Activated CD8-positive, alpha-beta memory T cell treated with anti-CD3 and anti-CD28 coated beads for 48 hours (primary cell): ENCODE measurements at regions not wholly inside any gene's neighbourhood (a gene's known extent, or its start where the extent isn't known, plus 50 kb on each side); places are given as distances from the start of the nearest gene placed in this dataset.

ENCODE experiments used
- DNase-seq, 3 experiments: peaks; one replicate each; pipeline ENCODE4 v3.0.0-alpha.2; 2020; ENCODE audit warnings: low read depth in 2 of 3, low spot score in 2 of 3

- no peak for DNase-seq
Measured at GRCh38 chr19:16000024-16000663, 51.3 kb downstream of the OR10H4 start.

- DNase-seq = peak in 1 of 3 experiments; percentile 15
Measured at GRCh38 chr19:16001481-16002312, 52.9 kb downstream of the OR10H4 start.

DNA sequence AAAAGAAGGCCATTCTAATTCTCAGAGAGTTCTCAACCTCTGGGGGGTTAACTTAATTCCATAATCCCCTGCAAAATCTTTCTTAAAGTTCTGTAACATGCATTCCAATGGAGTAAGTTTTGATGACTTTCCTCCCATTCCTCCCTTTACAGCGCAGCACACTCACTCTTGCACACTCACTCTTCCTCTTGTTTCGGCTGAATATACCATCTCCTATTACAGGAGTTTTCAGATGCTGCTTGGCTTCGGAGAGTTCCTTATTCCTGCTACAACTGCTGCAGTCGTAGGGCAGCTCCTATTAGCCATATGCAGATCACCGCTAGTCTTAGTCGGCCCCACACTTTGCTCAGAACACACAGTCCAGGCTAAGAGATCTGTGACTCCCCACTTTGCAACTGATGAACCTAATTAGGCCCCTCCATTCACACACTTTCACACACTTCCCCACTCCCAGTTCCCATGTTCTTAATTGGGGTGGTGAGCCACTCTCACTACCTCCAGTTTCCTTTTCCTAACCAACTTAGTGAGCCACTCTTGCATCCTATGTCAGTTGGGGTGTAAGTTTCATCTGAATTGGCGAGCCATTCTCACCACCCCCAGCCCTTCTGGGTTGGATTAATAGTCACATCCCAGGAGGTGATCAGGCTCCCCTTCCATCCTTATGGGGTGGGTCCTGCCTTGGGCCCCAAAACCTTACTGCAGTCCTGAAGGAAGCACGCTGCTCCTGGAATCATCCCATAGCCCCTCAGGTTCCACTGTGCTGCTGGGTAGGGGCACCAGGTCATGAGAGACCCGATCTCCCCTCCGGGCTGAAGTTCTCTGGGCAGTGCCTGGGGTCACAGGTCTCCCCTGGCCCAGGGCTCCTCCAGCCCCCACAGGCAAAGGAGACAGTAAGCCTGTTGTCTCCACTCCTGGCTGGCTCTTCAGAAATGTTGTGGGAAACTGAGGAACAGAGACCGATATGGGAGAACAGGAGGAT lies 53.9 kb downstream of the OR10H4 start:
- DNase-seq = no peak

GRCh38 chr19:16003391-16003790 lies 54.6 kb downstream of the OR10H4 start:
- no peak for DNase-seq

GRCh38 chr19:16005925-16006324 lies 57.1 kb downstream of the OR10H4 start:
- no peak for DNase-seq

DNA sequence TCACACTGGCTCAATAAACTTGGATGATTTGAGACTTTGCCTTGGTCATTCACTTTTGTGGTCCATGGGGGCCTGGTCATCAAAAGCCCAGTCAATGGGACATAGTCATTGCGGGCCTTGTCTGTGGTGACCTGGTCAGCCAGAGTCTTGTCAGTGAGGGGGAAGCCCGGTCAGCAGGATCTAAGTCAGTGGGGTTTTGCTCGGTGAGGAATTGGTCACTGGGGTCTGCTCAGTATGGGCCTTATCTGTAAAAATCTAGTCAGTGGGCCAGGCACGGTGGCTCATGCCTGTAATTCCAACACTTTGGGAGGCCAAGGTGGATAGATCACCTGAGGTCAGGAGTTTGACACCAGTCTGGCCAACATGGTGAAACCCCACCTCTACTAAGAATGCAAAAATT lies 63.7 kb upstream of the TPM4 start:
- DNase-seq = no peak

GRCh38 chr19:16013181-16013850 lies 63.0 kb upstream of the TPM4 start:
- no peak for DNase-seq

GRCh38 chr19:16013851-16014840 lies 62.1 kb upstream of the TPM4 start:
- no peak for DNase-seq

GRCh38 chr19:16014923-16015804 lies 61.1 kb upstream of the TPM4 start:
- DNase-seq = no peak

DNA sequence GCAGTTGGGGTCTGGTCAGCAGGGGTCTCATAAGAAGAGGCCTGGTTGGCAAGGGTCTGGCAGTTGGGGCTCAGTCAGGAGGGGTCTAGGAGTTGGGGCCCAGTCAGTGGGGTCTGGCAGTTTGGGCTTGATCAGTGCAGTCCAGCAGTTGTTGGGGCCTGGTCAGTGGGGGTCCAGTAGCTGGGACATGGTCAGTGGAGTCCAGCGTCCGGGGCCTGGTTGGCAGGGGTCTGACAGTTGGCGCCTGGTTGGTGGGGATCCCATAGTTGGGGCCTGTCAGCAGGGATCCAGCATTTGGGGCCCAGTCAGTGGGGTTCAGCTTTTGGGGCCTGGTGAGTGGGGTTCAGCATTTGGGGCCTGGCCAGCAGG lies 60.5 kb upstream of the TPM4 start:
- DNase-seq = no peak

GRCh38 chr19:16016226-16017137 lies 59.8 kb upstream of the TPM4 start:
- no peak for DNase-seq

DNA sequence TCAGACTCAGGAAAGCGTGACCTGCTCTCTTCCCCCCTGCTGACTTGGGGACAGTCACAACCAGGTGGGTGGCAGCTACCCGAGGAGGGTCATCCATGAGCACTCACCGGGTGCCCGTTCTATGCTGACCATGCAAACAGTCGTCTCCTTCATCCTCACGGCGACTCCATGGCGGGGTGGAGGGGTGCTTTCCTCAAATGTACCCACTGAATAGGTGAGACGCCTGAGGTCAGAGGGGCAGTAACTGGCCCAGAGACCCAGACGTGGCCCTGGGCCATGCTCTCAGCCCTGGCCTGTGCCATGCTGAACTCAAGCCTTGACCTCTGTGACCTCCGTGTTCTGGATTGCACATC lies 59.2 kb upstream of the TPM4 start:
- DNase-seq = no peak

DNA sequence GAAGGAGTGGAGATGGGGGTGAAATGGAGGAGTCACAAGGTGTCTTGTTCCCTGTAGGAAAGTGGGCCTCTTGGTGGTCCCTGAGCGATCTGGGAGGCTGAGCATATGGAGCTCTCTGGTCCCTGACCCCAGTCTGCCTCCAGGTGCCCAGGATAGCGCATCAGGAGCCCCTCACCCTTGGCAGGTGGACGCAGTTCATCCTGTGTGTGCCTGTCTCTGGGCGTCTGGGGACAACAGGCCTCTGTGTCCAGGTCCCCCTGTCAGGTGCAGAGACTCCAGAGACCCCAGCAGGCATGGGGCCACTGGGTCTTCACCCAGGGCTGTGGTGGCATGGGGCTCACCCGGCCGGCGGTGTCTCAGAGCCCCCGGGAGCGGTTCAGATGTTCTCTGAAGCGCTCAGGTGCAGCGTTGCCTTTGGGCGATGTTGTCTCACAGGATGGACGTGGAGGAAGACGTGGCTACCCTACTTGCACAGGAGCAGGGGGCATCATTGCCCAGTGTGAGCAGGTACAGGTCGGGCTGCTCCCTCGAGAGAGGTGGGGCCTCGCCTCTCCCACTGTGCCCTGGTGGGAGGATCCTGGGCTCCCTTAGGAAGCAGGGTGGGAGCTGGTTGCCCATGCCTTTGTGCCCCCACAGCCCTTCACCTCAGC lies 58.1 kb upstream of the TPM4 start:
- no peak for DNase-seq

DNA sequence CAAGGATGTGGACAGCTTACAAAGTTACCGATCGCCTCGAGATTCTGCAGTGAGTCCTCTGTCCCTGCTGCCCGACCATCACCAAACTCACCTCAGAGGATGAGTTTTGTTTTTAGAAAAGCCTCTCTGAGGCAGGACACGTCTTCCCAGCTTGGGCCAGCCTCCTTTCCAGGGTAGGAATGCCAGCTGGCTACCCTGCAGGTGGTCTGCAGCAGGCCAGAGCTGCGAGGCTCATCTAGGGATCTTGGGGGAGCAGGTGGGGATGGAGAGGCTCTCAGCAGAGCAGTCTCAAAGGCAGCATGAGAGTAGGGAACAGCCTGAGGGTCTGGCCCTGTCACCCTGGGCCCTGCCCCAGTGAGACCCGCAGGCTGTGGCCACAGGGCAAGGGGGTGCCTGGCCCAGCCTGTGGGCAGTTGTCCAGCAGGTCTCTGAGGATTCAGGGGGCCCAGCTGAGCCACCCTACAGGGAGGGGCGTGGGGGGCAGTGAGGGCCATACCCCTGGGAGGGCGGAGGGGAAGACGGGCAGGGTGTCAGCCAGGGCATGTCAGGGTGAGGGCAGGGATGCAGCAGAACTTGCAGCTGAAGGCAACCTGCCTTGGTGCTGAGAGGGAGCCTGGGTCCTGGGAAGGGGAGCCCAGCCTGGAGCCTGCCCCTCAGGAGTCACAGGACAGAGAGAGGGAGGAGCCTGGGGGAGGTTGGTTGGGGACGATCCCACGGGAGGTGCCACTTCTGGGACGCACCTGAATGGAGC lies 57.3 kb upstream of the TPM4 start:
- no peak for DNase-seq

DNA sequence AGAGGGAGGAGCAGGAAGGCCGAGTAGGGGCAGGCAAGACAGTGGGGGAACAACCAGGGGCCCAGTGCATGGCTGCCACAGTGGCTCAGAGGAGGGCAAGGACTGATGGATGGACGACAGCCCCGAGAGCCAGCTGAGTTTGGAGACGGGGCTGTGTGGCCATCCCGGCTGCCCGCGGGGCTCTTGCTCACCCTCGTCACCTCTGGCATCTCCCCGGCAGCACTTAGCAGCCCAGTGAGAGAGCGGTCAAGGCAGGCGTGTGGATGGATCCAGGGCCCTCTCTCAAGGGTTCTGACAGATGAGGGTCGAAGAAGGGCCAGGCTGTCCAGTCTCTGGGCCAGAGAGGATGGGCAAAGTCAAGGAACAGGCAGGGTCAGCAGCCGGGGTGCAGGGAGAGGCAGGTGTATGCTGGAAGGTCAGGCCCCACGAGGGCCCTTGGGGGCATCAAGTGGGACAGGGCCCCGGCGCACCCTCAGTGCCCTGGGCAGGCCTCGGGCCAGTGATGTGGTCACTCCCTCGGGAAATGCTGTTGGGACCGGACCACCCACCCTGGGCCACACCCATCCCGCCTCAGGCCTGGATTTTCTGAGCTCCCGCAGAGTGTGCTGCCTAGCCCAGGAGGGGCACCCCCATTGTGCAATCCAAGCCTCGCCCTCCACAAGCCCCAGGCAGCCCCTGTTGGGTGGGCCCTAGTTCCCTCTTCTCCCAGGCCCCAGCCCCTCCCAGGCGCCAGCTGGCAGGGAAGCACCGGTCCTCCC lies 56.4 kb upstream of the TPM4 start:
- no peak for DNase-seq

GRCh38 chr19:16021796-16022195 lies 54.5 kb upstream of the TPM4 start:
- DNase-seq = no peak
